Common myeloid progenitor, CD34-positive (primary cell): ENCODE measurements at regions not wholly inside any gene's neighbourhood (a gene's known extent, or its start where the extent isn't known, plus 50 kb on each side); places are given as distances from the start of the nearest gene placed in this dataset.

Experiments used
- CTCF ChIA-PET: fragments of 350-600 bp; sonication (Branson Sonifier 250); formaldehyde crosslinking; loops from one replicate; lab custom pipeline; 2021; ENCODE audit warnings: antibody characterized with exemption; lab: Charles Lee
- POLR2A ChIA-PET: fragments of 350-600 bp; sonication (Branson Sonifier 250); formaldehyde crosslinking; loops from one replicate; lab custom pipeline; 2021; ENCODE audit warnings: antibody characterized with exemption; lab: Charles Lee
- DNase-seq, 3 donors: peaks; one replicate each; pipeline versions ENCODE4 v3.0.0 to v3.0.0-alpha.2; 2013
- H3K27ac ChIP-seq, 2 experiments: 1 replicate in 1 of 2; 2 replicates in 1 of 2; pipeline ENCODE4 v1.7.0; 2013; ENCODE audit warnings: inconsistent platforms in 2 of 2, low read length in 2 of 2, mild to moderate bottlenecking in 2 of 2, low read depth in 1 of 2, moderate library complexity in 1 of 2; ENCODE audit not compliant: severe bottlenecking in 2 of 2, insufficient read depth in 1 of 2, poor library complexity in 1 of 2
- H3K27me3 ChIP-seq, 5 experiments: replicated peaks in 2 of 5; 1 replicate in 3 of 5; 2 replicates in 2 of 5; pipeline versions ENCODE4 v1.6.1 to v1.7.0; 2013; ENCODE audit warnings: low read length in 4 of 5, mild to moderate bottlenecking in 2 of 5, moderate library complexity in 2 of 5, inconsistent platforms in 1 of 5; ENCODE audit not compliant: insufficient read depth in 5 of 5, control insufficient read depth in 4 of 5
- H3K36me3 ChIP-seq, 4 experiments: 1 replicate in 2 of 4; 2 replicates in 2 of 4; pipeline versions ENCODE4 v1.6.1 to v1.7.0; 2013; ENCODE audit warnings: low read length in 3 of 4, control low read depth in 1 of 4, mild to moderate bottlenecking in 1 of 4; ENCODE audit not compliant: control insufficient read depth in 4 of 4, insufficient read depth in 4 of 4
- H3K4me1 ChIP-seq, 4 experiments: 1 replicate in 3 of 4; 2 replicates in 1 of 4; pipeline versions ENCODE4 v1.6.1 to v1.7.1; 2013; ENCODE audit warnings: low read length in 3 of 4, mild to moderate bottlenecking in 3 of 4, control low read depth in 1 of 4, inconsistent platforms in 1 of 4, moderate library complexity in 1 of 4; ENCODE audit not compliant: control insufficient read depth in 4 of 4, insufficient read depth in 4 of 4; ENCODE audit errors: control extremely low read depth in 1 of 4
- H3K4me3 ChIP-seq, 7 experiments: 1 replicate in 4 of 7; 2 replicates in 3 of 7; pipeline versions ENCODE4 v1.5.1 to v1.7.0; 2013; ENCODE audit warnings: mild to moderate bottlenecking in 7 of 7, low read length in 6 of 7, moderate library complexity in 6 of 7, inconsistent platforms in 2 of 7, low read depth in 2 of 7, control low read depth in 1 of 7; ENCODE audit not compliant: insufficient read depth in 4 of 7, control insufficient read depth in 1 of 7; ENCODE audit errors: extremely low read depth in 1 of 7
- H3K9me3 ChIP-seq, 5 experiments: 1 replicate in 4 of 5; 2 replicates in 1 of 5; pipeline versions ENCODE4 v1.6.1 to v1.7.1; 2013; ENCODE audit warnings: low read length in 4 of 5, mild to moderate bottlenecking in 2 of 5, inconsistent platforms in 1 of 5, low read depth in 1 of 5, moderate library complexity in 1 of 5; ENCODE audit not compliant: control insufficient read depth in 4 of 5, insufficient read depth in 2 of 5; ENCODE audit errors: control extremely low read depth in 1 of 5
- WGBS: methylation state at CpG from one replicate; pipeline ENCODE4 v1.1.5; 2013; ENCODE audit not compliant: insufficient coverage; 5-methylcytosine and 5-hydroxymethylcytosine counted together

- H3K4me3 ChIP-seq = no peak overlapping the region
- ChIA-PET CTCF (no interaction called here), POLR2A (no interaction called here)
- WGBS = no CpG with 5 or more reads among the region's 3 CpGs
- H3K9me3 ChIP-seq = no peaks in the 10 kb centered on the region
- peaks cover 5 to 12% (median 9%) of the 10 kb centered on the region in 4 experiments for H3K4me1 ChIP-seq
- H3K27me3 ChIP-seq = no peaks in the 10 kb centered on the region
- DNase-seq = no peak
- no peaks in the 10 kb centered on the region for H3K36me3 ChIP-seq
- H3K27ac ChIP-seq = no peak overlapping the region
Observed at GRCh38 chr2:181124497-181124896, 144.1 kb downstream of the UBE2E3 start.

DNA sequence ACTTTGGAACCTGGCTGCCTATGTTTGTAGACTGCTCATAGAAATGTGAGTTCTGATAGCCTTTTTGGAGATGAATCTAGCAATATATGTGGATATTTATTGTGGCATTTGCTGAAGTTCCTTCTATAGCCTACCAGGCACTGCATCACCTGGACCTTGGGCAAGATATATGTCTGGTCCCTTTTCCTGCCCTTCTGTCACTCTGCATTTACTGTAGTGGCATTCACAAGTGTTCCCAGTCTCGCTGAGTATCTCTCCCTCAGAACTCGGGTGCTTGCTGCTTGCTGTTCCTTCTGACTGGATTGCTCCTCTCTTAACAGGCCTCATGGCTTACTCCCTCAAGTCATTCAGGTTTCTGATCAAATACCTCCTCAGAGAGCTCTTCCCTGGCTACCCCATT is 145.0 kb downstream of the UBE2E3 start:
- 96% methylated on average over 2 of the region's 2 CpGs for WGBS
- Histone ChIP-seq H3K27ac (no peak overlapping the region), H3K4me3 (no peak overlapping the region), H3K36me3 (no peaks in the 10 kb centered on the region), H3K9me3 (no peaks in the 10 kb centered on the region), H3K4me1 (peaks cover 5 to 12% (median 9%) of the 10 kb centered on the region in 4 experiments), H3K27me3 (no peaks in the 10 kb centered on the region)
- DNase-seq = no peak
- ChIA-PET POLR2A (no interaction called here), CTCF (interaction anchor here (1.1 to 1.4 kb wide), 3 partner anchors 14 to 460 kb away, joined by 3 to 4 read pairs (median 3); no protein-coding TSS in a partner anchor)

GRCh38 chr2:181126311-181126868 is 146.0 kb downstream of the UBE2E3 start:
- POLR2A ChIA-PET = no interaction called here
- H3K4me1 ChIP-seq = peaks cover 5 to 12% (median 9%) of the 10 kb centered on the region in 4 experiments
- WGBS = 100% methylated on average over 3 of the region's 5 CpGs

GRCh38 chr2:181128199-181128598 is 147.8 kb downstream of the UBE2E3 start:
- CTCF ChIA-PET = no interaction called here
- H3K9me3 ChIP-seq = no peaks in the 10 kb centered on the region
- H3K36me3 ChIP-seq = no peaks in the 10 kb centered on the region
- no peak overlapping the region for H3K4me3 ChIP-seq
- H3K27me3 ChIP-seq = no peaks in the 10 kb centered on the region
- peaks cover 5 to 12% (median 9%) of the 10 kb centered on the region in 4 experiments for H3K4me1 ChIP-seq
- DNase-seq = no peak
- no peak overlapping the region for H3K27ac ChIP-seq
- POLR2A ChIA-PET = no interaction called here

More at GRCh38 chr2:181126311-181126868, 146.0 kb downstream of the UBE2E3 start:
- Histone ChIP-seq H3K27me3 (no peaks in the 10 kb centered on the region), H3K36me3 (no peaks in the 10 kb centered on the region), H3K4me3 (no peak overlapping the region), H3K27ac (no peak overlapping the region), H3K9me3 (no peaks in the 10 kb centered on the region)
- CTCF ChIA-PET = interaction anchor here (1.1 to 1.4 kb wide), 2 partner anchors 15 to 22 kb away, joined by 3 to 4 read pairs; no protein-coding TSS in a partner anchor
- DNase-seq = no peak

DNA sequence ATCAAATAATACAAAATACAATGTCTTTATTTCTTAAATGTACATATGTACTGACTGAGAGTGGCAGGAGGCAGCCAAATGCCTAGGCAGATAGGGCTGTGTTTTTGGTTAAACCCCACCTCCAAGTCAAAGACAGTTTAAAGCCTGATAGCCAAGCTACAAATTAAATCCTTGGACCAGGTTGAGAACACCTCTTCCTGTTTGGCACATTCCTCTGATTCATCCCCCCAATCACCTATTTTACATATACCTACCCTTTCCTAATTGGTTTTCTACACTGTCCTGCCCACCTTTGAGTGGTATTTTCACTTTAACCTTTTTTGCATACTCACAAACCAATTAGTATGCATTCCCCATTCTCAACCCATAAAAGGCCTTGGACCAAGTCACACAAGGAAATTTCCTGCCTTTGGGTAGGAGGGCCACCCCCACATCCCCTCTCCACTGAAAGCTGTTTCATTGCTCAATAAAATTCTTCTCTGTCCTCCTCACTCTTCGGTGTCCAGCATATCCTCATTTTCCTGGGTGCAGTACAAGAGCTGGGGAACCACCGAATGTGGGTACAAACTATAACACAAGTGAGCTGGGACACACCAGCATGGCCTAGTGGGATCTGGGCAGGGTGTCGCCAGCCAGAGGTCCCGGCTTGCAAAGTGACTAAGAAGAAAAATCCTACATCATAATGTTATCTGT is 149.1 kb downstream of the UBE2E3 start:
- Histone ChIP-seq H3K9me3 (peaks cover 0 to 1% (median 0%) of the 10 kb centered on the region in 5 experiments), H3K36me3 (no peaks in the 10 kb centered on the region), H3K27me3 (no peaks in the 10 kb centered on the region), H3K4me1 (peaks cover 0 to 1% (median under 1%) of the 10 kb centered on the region in 4 experiments), H3K27ac (no peak overlapping the region), H3K4me3 (no peak overlapping the region)
- ChIA-PET CTCF (no interaction called here), POLR2A (no interaction called here)
- 100% methylated on average over 2 of the region's 4 CpGs for WGBS
- no peak for DNase-seq

- H3K4me3 ChIP-seq = no peak overlapping the region
- ChIA-PET CTCF (interaction anchor here (1.3 to 1.7 kb wide), 2 partner anchors 14 to 22 kb away, joined by 3 read pairs; no protein-coding TSS in a partner anchor), POLR2A (no interaction called here)
- H3K9me3 ChIP-seq = peaks cover 0 to 6% (median 2%) of the 10 kb centered on the region in 5 experiments
- no peaks in the 10 kb centered on the region for H3K4me1 ChIP-seq
- H3K27me3 ChIP-seq = no peaks in the 10 kb centered on the region
- DNase-seq = no peak
- no peaks in the 10 kb centered on the region for H3K36me3 ChIP-seq
- H3K27ac ChIP-seq = no peak overlapping the region
- WGBS = 100% methylated on average over 2 of the region's 3 CpGs
Observed at GRCh38 chr2:181130686-181131085, 150.3 kb downstream of the UBE2E3 start.

- ChIA-PET CTCF (interaction anchor here (1.3 to 1.7 kb wide), 2 partner anchors 13 to 21 kb away, joined by 3 read pairs; no protein-coding TSS in a partner anchor), POLR2A (no interaction called here)
- peaks cover 0 to 10% (median 2%) of the 10 kb centered on the region in 5 experiments for H3K9me3 ChIP-seq
- WGBS = 100% methylated on average over 2 of the region's 2 CpGs
- H3K4me3 ChIP-seq = no peak overlapping the region
- no peak overlapping the region for H3K27ac ChIP-seq
- no peak for DNase-seq
- H3K36me3 ChIP-seq = no peaks in the 10 kb centered on the region
- no peaks in the 10 kb centered on the region for H3K27me3 ChIP-seq
- H3K4me1 ChIP-seq = no peaks in the 10 kb centered on the region
Observed at GRCh38 chr2:181131584-181131983, 151.2 kb downstream of the UBE2E3 start.
